ENCODE measurements at regions not wholly inside any gene's neighbourhood (a gene's known extent, or its start where the extent isn't known, plus 50 kb on each side); places are given as distances from the start of the nearest gene placed in this dataset.

DNA sequence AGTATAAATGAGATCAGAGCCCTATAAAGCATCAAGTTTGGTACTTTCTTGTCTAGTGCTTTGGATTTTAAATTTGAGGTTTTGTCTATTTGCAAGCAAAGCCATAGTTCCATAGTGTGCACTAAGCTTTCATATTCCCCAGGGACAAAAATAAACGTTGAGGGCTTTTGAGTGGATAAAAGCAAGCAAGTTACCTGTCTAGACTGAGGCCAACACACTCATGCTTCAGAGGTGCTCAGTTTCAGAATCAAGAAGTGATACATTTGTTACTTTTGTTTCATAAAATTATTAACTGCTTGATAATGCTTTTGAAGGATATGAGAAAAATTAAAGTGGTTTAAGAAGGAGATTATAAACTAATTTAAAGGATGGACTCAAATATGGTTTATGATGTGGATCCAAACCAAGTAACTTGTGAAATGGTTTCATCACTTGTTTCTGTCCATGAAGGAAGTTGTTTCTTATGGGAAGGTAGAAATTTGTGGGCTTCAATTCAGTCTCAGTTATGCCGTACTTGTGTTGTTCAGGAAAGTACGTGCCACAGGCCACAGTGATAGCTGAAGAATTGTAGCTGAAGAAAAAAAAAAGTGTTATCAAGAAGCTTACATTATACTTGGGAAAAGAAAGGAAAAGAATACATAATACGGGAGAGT lies 71.2 kb downstream of the CHRM3 start:
- no peaks in the 10 kb centered on the region for H3K4me1 ChIP-seq (ENCODE audit: control insufficient read depth in 2 of 2, insufficient read depth in 1 of 2, low read depth in 1 of 2, low read length in 2 of 2)
- H3K14ac ChIP-seq (ENCODE audit: low read length), result no peak overlapping the region
- no peak overlapping the region for H2AK5ac ChIP-seq (ENCODE audit: low read depth, low read length)
- no peak overlapping the region for H2BK15ac ChIP-seq (ENCODE audit: low read length)
- WGBS, 2 donors (ENCODE audit: extremely low coverage in 2 of 2, insufficient read length in 2 of 2, insufficient replicate concordance in 1 of 2), result 100% methylated on average over 1 of the region's 4 CpGs
- H4K8ac ChIP-seq (ENCODE audit: low read depth, low read length), result no peak overlapping the region
- H3K27me3 ChIP-seq (ENCODE audit: control insufficient read depth in 3 of 3, insufficient read depth in 3 of 3, low read depth in 1 of 3, low read length in 3 of 3), result no peaks in the 10 kb centered on the region
- H3K9ac ChIP-seq (ENCODE audit: low read depth, low read length, poor library complexity), result no peak overlapping the region
- H3K79me1 ChIP-seq (ENCODE audit: low read depth, low read length), result no peaks in the 10 kb centered on the region
- H4K91ac ChIP-seq (ENCODE audit: low read depth, low read length, poor library complexity), result no peak overlapping the region
- peaks cover 0 to 1% of the 10 kb centered on the region in 2 donors for H3K36me3 ChIP-seq (replicated peaks in 1 of 2; ENCODE audit: control insufficient read depth in 2 of 2, insufficient read depth in 2 of 2, low read length in 2 of 2)
- peaks cover 0 to 3% of the 10 kb centered on the region in 2 donors for H3K9me3 ChIP-seq (replicated peaks in 1 of 2; ENCODE audit: control insufficient read depth in 2 of 2, insufficient read depth in 1 of 2, low read depth in 1 of 2, low read length in 2 of 2)
- no peak overlapping the region for H3K23ac ChIP-seq (ENCODE audit: low read depth, low read length, poor library complexity)
- no peak overlapping the region for H3K4ac ChIP-seq (ENCODE audit: low read length)
- no peak overlapping the region for H2AFZ ChIP-seq (ENCODE audit: low read length)
- H2BK12ac ChIP-seq (ENCODE audit: low read length), result no peak overlapping the region
- no peak overlapping the region for H3K4me2 ChIP-seq (ENCODE audit: insufficient read depth, low read length, poor library complexity, severe bottlenecking)
- no peak overlapping the region for H3K4me3 ChIP-seq (ENCODE audit: low read length in 2 of 2)
- H3K18ac ChIP-seq (ENCODE audit: low read length), result no peak overlapping the region
- no peak overlapping the region for H2BK120ac ChIP-seq (ENCODE audit: low read depth, low read length)
- H3K27ac ChIP-seq (replicated peaks; ENCODE audit: low read length), result no peak overlapping the region
- no peak overlapping the region for H2BK5ac ChIP-seq (ENCODE audit: low read length)
- no peak for DNase-seq (ENCODE audit: low spot score)

DNA sequence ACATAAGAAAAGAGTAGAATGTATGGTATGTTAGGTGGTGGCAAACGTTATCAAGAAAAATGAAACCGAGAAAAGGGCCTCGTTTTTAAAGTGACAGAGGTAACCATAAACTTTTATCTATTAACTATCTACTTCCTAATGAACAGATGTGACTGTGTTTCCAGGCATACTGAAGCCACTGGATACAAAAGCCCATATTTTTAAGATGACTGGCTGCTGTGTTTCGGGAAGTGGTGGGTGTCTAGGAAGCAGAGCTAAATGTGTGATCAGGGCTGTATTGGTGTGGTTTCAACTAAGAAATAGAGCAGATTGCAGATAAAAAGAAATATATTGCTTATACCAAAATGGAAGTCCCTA lies 71.8 kb downstream of the CHRM3 start:
- H3K14ac ChIP-seq (ENCODE audit: low read length), result no peak overlapping the region
- H2BK120ac ChIP-seq (ENCODE audit: low read depth, low read length), result no peak overlapping the region
- no peak overlapping the region for H3K9ac ChIP-seq (ENCODE audit: low read depth, low read length, poor library complexity)
- no peak overlapping the region for H3K4me3 ChIP-seq (ENCODE audit: low read length in 2 of 2)
- WGBS, 2 donors (ENCODE audit: extremely low coverage in 2 of 2, insufficient read length in 2 of 2, insufficient replicate concordance in 1 of 2), result no CpG with 5 or more reads among the region's 4 CpGs
- peaks cover 0 to 3% of the 10 kb centered on the region in 2 donors for H3K9me3 ChIP-seq (replicated peaks in 1 of 2; ENCODE audit: control insufficient read depth in 2 of 2, insufficient read depth in 1 of 2, low read depth in 1 of 2, low read length in 2 of 2)
- no peak overlapping the region for H2AFZ ChIP-seq (ENCODE audit: low read length)
- no peak overlapping the region for H4K8ac ChIP-seq (ENCODE audit: low read depth, low read length)
- H3K79me1 ChIP-seq (ENCODE audit: low read depth, low read length), result no peaks in the 10 kb centered on the region
- H3K27ac ChIP-seq (replicated peaks; ENCODE audit: low read length), result no peak overlapping the region
- no peak overlapping the region for H2AK5ac ChIP-seq (ENCODE audit: low read depth, low read length)
- peaks cover 0 to 1% of the 10 kb centered on the region in 2 donors for H3K36me3 ChIP-seq (replicated peaks in 1 of 2; ENCODE audit: control insufficient read depth in 2 of 2, insufficient read depth in 2 of 2, low read length in 2 of 2)
- no peak for DNase-seq (ENCODE audit: low spot score)
- H3K23ac ChIP-seq (ENCODE audit: low read depth, low read length, poor library complexity), result no peak overlapping the region
- no peak overlapping the region for H2BK12ac ChIP-seq (ENCODE audit: low read length)
- no peak overlapping the region for H3K4me2 ChIP-seq (ENCODE audit: insufficient read depth, low read length, poor library complexity, severe bottlenecking)
- H3K18ac ChIP-seq (ENCODE audit: low read length), result no peak overlapping the region
- H3K4ac ChIP-seq (ENCODE audit: low read length), result no peak overlapping the region
- no peak overlapping the region for H4K91ac ChIP-seq (ENCODE audit: low read depth, low read length, poor library complexity)
- H2BK5ac ChIP-seq (ENCODE audit: low read length), result no peak overlapping the region
- H3K27me3 ChIP-seq (ENCODE audit: control insufficient read depth in 3 of 3, insufficient read depth in 3 of 3, low read depth in 1 of 3, low read length in 3 of 3), result no peaks in the 10 kb centered on the region
- no peaks in the 10 kb centered on the region for H3K4me1 ChIP-seq (ENCODE audit: control insufficient read depth in 2 of 2, insufficient read depth in 1 of 2, low read depth in 1 of 2, low read length in 2 of 2)
- no peak overlapping the region for H2BK15ac ChIP-seq (ENCODE audit: low read length)

DNA sequence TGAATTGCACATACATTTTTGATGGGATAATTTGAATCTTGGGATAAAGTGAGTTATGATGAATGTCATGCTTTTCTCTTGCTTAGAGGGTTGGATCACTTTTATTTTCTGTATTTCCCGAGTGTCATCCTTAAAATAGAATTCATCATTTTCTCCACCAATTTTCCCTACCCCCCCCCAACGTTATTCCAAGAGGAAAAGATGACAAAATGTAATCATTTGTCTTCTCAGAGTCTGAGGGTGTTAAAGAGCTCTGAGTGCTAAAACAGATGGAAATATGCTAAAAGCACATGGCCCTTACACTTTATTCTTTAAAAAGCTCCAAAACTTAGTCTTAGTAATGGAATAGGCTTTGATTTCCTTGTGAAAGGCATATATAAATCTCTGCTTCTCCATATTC lies 81.4 kb downstream of the CHRM3 start:
- H2AK5ac ChIP-seq (ENCODE audit: low read depth, low read length), result no peak overlapping the region
- no peak overlapping the region for H3K4me2 ChIP-seq (ENCODE audit: insufficient read depth, low read length, poor library complexity, severe bottlenecking)
- no peak overlapping the region for H3K23ac ChIP-seq (ENCODE audit: low read depth, low read length, poor library complexity)
- H2AFZ ChIP-seq (ENCODE audit: low read length), result no peak overlapping the region
- H2BK5ac ChIP-seq (ENCODE audit: low read length), result no peak overlapping the region
- H4K8ac ChIP-seq (ENCODE audit: low read depth, low read length), result no peak overlapping the region
- H2BK12ac ChIP-seq (ENCODE audit: low read length), result no peak overlapping the region
- no peaks in the 10 kb centered on the region for H3K36me3 ChIP-seq (replicated peaks in 1 of 2; ENCODE audit: control insufficient read depth in 2 of 2, insufficient read depth in 2 of 2, low read length in 2 of 2)
- H3K9me3 ChIP-seq (replicated peaks in 1 of 2; ENCODE audit: control insufficient read depth in 2 of 2, insufficient read depth in 1 of 2, low read depth in 1 of 2, low read length in 2 of 2), result peaks cover 0 to 2% of the 10 kb centered on the region in 2 donors
- H3K79me1 ChIP-seq (ENCODE audit: low read depth, low read length), result no peaks in the 10 kb centered on the region
- H3K27ac ChIP-seq (replicated peaks; ENCODE audit: low read length), result no peak overlapping the region
- H3K4ac ChIP-seq (ENCODE audit: low read length), result no peak overlapping the region
- no peak overlapping the region for H2BK120ac ChIP-seq (ENCODE audit: low read depth, low read length)
- H3K4me1 ChIP-seq (ENCODE audit: control insufficient read depth in 2 of 2, insufficient read depth in 1 of 2, low read depth in 1 of 2, low read length in 2 of 2), result no peaks in the 10 kb centered on the region
- H3K9ac ChIP-seq (ENCODE audit: low read depth, low read length, poor library complexity), result no peak overlapping the region
- no CpG with 5 or more reads among the region's 2 CpGs for WGBS, 2 donors (ENCODE audit: extremely low coverage in 2 of 2, insufficient read length in 2 of 2, insufficient replicate concordance in 1 of 2)
- H2BK15ac ChIP-seq (ENCODE audit: low read length), result no peak overlapping the region
- H4K91ac ChIP-seq (ENCODE audit: low read depth, low read length, poor library complexity), result no peak overlapping the region
- no peaks in the 10 kb centered on the region for H3K27me3 ChIP-seq (ENCODE audit: control insufficient read depth in 3 of 3, insufficient read depth in 3 of 3, low read depth in 1 of 3, low read length in 3 of 3)
- H3K14ac ChIP-seq (ENCODE audit: low read length), result no peak overlapping the region
- no peak overlapping the region for H3K4me3 ChIP-seq (ENCODE audit: low read length in 2 of 2)
- no peak overlapping the region for H3K18ac ChIP-seq (ENCODE audit: low read length)
- no peak for DNase-seq (ENCODE audit: low spot score)

DNA sequence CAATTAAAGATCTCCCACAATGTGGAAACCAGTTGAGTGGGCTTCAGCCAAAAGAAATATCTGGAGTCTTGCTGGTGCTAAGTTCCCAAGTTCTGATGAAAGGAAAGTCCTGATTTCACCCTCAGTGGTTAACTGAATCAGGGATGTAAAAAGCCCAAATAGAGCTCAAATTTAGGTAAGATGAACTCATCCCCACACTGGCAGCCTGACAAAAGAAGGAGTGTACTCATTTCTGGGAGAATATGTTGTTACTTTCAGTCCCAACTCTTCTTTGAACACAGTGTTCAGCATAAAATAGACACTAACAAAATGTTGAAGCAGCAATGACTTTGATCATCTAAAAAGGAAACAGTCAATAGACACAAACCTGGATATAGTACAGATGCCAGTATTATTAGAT lies 91.7 kb downstream of the CHRM3 start:
- no peak overlapping the region for H4K8ac ChIP-seq (ENCODE audit: low read depth, low read length)
- H3K27ac ChIP-seq (replicated peaks; ENCODE audit: low read length), result no peak overlapping the region
- no peak overlapping the region for H3K4me3 ChIP-seq (ENCODE audit: low read length in 2 of 2)
- H4K91ac ChIP-seq (ENCODE audit: low read depth, low read length, poor library complexity), result no peak overlapping the region
- no peak overlapping the region for H2AFZ ChIP-seq (ENCODE audit: low read length)
- no peaks in the 10 kb centered on the region for H3K36me3 ChIP-seq (replicated peaks in 1 of 2; ENCODE audit: control insufficient read depth in 2 of 2, insufficient read depth in 2 of 2, low read length in 2 of 2)
- H3K4ac ChIP-seq (ENCODE audit: low read length), result no peak overlapping the region
- H3K79me1 ChIP-seq (ENCODE audit: low read depth, low read length), result no peaks in the 10 kb centered on the region
- H3K27me3 ChIP-seq (ENCODE audit: control insufficient read depth in 3 of 3, insufficient read depth in 3 of 3, low read depth in 1 of 3, low read length in 3 of 3), result no peaks in the 10 kb centered on the region
- H3K4me1 ChIP-seq (ENCODE audit: control insufficient read depth in 2 of 2, insufficient read depth in 1 of 2, low read depth in 1 of 2, low read length in 2 of 2), result no peaks in the 10 kb centered on the region
- no peak overlapping the region for H3K9ac ChIP-seq (ENCODE audit: low read depth, low read length, poor library complexity)
- H2BK5ac ChIP-seq (ENCODE audit: low read length), result no peak overlapping the region
- no peak overlapping the region for H2BK15ac ChIP-seq (ENCODE audit: low read length)
- no peak overlapping the region for H3K18ac ChIP-seq (ENCODE audit: low read length)
- no peak overlapping the region for H2BK12ac ChIP-seq (ENCODE audit: low read length)
- no peak overlapping the region for H3K4me2 ChIP-seq (ENCODE audit: insufficient read depth, low read length, poor library complexity, severe bottlenecking)
- no peak overlapping the region for H3K23ac ChIP-seq (ENCODE audit: low read depth, low read length, poor library complexity)
- H3K14ac ChIP-seq (ENCODE audit: low read length), result no peak overlapping the region
- no peak for DNase-seq (ENCODE audit: low spot score)
- no peak overlapping the region for H2AK5ac ChIP-seq (ENCODE audit: low read depth, low read length)
- H2BK120ac ChIP-seq (ENCODE audit: low read depth, low read length), result no peak overlapping the region
- no peaks in the 10 kb centered on the region for H3K9me3 ChIP-seq (replicated peaks in 1 of 2; ENCODE audit: control insufficient read depth in 2 of 2, insufficient read depth in 1 of 2, low read depth in 1 of 2, low read length in 2 of 2)
